Glomerular visceral epithelial cell (primary cell): ENCODE measurements at regions not wholly inside any gene's neighbourhood (a gene's known extent, or its start where the extent isn't known, plus 50 kb on each side); places are given as distances from the start of the nearest gene placed in this dataset.
"Not testable (repeated sequence)": the region's sequence is repeated elsewhere in the genome, so short reads cannot be mapped to it uniquely, and the experiment has no call there.

Experiments
- DNase-seq: peaks from one replicate; pipeline ENCODE4 v3.0.0-alpha.2; 2016; ENCODE audit errors: extremely low spot score

DNA sequence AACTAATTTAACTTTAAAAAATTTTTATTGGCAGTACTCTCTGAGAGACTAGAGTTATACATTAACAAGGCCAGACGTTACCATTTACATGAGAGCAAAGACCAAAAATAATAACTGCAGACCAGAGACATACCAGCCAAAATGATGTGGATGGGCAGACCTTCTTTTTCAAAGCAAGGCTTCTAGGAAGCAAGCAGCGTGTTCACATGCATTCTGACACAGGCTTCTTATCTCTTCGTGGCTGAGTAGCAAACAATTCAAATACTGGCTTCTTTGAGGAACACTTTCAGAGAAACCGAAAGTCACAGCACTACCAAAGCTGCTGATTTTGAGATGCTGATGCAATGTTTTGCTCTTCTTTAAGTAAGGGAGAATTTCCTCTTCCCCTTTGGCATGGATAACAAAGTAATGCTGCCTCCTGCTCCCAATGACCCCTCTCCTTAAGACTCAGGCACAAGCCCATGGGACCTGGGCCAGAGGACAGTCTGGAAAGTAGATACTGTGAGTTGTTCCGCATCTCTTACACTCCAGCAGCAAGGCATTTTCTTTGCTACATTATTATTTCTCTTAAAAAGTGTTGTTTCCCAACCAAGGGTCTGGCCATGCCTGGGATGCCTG, 181.9 kb downstream of the MREG start:
- DNase-seq: peak; percentile 47

GRCh38 chr2:215830304-215830703, 183.0 kb downstream of the MREG start:
- peak; percentile 79 for DNase-seq

DNA sequence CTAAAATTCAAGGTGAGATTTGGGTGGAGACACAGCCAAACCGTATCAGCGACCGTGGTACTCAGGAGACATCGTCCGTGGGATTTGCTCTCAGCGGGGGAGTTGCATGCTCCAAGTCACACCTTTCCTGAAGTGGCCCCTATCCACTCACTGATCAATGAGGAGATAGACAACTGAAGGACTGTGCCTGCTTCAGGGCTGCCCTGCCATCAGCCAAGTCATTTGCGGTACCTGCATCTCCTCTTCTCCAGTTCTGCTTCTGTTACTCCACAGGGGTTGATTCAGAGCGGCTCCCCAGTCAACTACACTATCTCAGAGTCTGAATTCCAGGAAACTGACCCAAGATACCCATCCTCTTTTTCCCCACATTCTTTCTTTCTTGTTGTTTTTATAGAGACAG, 184.1 kb downstream of the MREG start:
- no peak for DNase-seq

GRCh38 chr2:215828528-215829184, 184.7 kb downstream of the MREG start:
- peak; percentile 71 for DNase-seq

- no peak for DNase-seq
Observed at GRCh38 chr2:215826838-215827441, 186.4 kb downstream of the MREG start.

DNA sequence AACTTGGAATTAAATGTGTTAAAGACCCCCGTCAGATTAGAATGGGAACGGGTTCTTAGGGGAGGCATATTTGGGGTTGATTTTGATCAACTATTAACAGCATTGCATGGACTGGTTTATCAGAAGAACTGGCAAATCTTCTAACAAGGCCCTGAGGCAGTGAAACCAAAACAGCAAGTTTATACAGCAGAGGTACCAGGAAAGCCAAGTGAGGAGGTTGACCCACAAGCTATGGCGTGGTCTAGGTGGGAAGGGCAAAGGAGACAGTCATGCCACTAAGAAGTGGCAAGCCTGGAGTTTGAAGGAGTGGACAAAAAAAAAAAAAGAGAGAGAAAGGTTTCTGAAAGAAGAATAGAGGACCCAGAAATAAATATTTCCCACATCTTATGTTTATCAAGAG, 187.0 kb downstream of the MREG start:
- DNase-seq: no peak

GRCh38 chr2:215825707-215826106, 187.6 kb downstream of the MREG start:
- DNase-seq: no peak

GRCh38 chr2:215821298-215821697, 192.1 kb downstream of the MREG start:
- not testable (repeated sequence) for DNase-seq

DNA sequence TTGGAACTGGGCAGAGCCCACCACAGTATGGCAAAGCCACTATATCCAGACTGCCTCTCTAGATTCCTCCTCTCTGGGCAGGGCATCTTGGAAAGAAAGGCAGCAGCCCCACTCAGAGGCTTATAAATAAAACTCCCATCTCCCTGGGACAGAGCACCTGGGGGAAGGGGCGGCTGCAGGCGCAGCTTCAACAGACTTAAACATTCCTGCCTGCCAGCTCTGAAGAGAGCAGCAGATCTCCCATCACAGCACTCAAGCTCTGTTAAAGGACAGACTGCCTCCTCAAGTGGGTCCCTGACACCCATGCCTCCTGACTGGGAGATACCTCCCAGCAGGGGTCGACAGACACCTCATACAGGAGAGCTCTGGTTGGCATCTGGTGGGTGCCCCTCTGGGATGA, 193.6 kb downstream of the MREG start:
- not testable (repeated sequence) for DNase-seq

GRCh38 chr2:215817046-215817445, 196.3 kb downstream of the MREG start:
- no peak for DNase-seq

GRCh38 chr2:215816424-215816823, 196.9 kb downstream of the MREG start:
- no peak for DNase-seq

- DNase-seq: no peak
Observed at GRCh38 chr2:215815960-215816359, 197.4 kb downstream of the MREG start.

DNA sequence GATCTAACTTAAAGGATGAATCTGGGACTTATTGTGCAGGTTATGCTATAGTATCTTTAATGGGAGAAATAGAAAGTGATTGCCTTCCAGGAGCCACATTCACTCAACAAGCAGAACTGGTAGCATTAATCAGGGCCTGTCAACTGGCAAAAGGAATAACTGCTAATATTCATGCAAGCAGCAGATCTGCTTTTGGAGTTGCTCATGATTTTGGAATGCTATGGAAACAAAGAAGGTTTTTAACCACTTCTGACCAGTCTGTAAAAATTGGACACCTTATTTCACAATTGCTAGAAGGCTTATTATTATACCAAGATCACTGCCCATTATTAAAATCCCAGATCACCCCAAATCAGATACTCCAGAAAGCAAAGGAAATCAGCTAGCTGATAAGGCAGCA, 200.4 kb downstream of the MREG start:
- no peak for DNase-seq

DNA sequence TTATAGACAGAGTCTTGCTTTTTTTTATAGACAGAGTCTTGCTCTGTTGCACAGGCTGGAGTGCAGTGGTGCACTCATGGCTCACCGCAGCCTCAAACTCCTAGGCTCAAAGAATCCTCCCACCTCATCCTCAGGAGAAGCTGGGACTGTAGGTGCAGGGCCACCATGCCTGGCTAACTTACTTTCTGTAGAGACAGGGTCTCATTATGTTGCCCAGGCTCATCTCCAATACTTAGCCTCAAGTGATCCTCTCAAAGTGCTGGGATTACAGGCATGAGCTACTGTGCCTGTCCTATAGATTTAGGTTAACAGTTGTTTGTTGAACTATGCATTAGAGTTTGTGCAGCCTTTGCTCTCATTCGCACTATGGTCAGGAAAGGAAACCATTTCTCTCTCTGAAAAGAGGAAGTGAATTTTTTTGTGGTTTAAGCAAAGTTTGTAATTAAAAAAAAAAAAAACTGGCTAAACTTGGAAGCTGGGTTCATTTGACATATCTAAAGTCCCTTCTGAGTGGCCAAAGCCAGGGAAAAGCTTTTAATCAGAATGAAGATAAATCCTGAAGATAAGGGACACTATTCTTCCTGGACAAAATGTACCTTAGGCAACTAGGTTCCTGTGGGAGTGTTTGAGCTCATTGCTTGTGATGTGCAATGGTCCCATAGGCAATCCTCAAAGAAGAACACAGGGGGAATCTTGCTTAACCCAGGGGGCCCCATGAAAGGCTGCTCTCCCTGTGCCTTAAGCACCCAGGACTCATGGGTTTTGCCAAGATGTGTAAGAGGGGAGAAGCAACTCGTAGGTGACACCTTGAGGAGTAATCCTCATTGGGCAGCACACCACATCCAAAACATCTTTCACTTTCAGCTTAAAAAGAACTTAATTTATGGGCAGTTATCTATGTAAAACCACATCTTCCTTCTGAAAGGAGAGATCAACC, 201.7 kb downstream of the MREG start:
- no peak for DNase-seq

- no peak for DNase-seq
Observed at GRCh38 chr2:215811003-215811402, 202.3 kb downstream of the MREG start.

GRCh38 chr2:215808996-215809395, 204.4 kb downstream of the MREG start:
- DNase-seq: no peak

DNA sequence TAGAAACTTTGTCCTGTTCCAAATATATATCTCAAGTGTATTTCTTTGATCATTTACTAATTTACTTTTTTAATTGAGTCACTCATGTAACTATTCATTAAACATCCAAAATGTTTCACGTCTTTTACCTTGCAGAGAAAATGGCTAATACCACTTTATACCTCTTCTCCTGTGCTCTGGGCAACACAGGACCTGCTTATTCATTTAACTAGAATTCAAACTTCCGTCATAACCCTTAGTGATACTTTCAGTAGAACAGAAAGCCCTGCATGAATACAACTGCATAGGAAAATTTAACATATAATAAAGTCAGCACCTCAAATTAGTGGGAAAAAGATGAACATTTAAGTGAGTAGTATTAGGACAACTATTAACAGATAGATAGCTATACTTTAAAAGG, 205.2 kb downstream of the MREG start:
- DNase-seq: no peak

DNA sequence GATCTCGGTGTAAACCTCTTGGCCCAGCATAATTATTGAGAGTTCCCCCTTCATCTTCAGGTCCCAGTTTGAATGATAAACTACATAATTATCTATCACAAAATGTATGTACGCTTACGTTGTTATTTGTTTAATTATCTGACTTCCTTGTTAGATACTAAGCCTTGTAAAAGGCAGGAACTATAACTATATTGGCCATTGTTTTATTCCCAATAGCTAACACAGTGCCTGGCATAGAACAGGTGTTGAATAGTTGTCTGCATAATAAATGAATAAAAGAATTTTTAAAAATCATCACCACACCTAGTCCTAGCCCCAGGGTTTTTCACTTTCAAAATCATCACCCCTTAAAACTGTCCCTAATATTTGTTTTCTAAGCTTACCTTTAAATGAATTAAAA, 207.9 kb downstream of the MREG start:
- no peak for DNase-seq

GRCh38 chr2:215803150-215803549, 210.2 kb downstream of the MREG start:
- DNase-seq: no peak

GRCh38 chr2:215799194-215799593, 214.2 kb downstream of the MREG start:
- no peak for DNase-seq

DNA sequence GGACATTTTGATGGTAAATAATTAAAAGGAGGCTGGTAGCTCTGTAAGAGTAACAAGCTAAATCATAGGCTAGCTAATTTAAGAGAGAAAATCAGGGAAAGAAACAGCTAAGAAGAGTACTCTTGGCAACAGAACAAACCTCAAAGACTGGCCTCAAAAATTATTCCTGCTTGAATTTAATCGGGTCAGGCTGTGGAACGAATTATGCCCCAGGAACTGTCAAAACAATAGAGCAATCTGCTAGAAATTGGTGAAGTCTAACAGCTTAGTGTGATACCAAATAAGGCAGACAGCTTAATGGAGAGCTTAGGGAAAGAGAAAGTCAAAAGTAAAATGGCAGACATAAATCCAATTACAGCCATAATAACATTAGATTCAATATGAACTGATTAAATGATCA, 215.7 kb downstream of the MREG start:
- DNase-seq: no peak

- DNase-seq: peak; percentile 88
Observed at GRCh38 chr2:215796140-215796855, 217.1 kb downstream of the MREG start.
